Transverse colon (tissue), 4 donors: ENCODE measurements at regions not wholly inside any gene's neighbourhood (a gene's known extent, or its start where the extent isn't known, plus 50 kb on each side); places are given as distances from the start of the nearest gene placed in this dataset.

Experiments used
- DNase-seq: peaks from one replicate; pipeline ENCODE4 v3.0.0-alpha.2; 2019
- H3K27ac ChIP-seq, 4 donors: fragments of 200-600 bp; sonication (generic); 2 replicates each; pipeline ENCODE4 v1.5.1; 2016 to 2018; ENCODE audit warnings: inconsistent platforms in 4 of 4
- H3K27me3 ChIP-seq: fragments of 200-600 bp; sonication (generic); 2 replicates; pipeline ENCODE4 v1.5.1; 2017; ENCODE audit warnings: inconsistent platforms
- H3K36me3 ChIP-seq, 4 donors: fragments of 200-600 bp; sonication (generic); 2 replicates each; pipeline ENCODE4 v1.5.1; 2017 to 2019; ENCODE audit warnings: inconsistent platforms in 4 of 4
- H3K4me1 ChIP-seq, 4 donors: fragments of 200-600 bp; sonication (generic); 2 replicates each; pipeline ENCODE4 v1.5.1; 2017 to 2020; ENCODE audit warnings: inconsistent platforms in 4 of 4
- H3K4me3 ChIP-seq, 4 donors: fragments of 200-600 bp; sonication (generic); 1 replicate in 1 of 4; 2 replicates in 3 of 4; pipeline versions ENCODE4 v1.5.1 to v1.6.1; 2017 to 2019; ENCODE audit warnings: inconsistent platforms in 4 of 4
- H3K9me3 ChIP-seq, 2 donors: fragments of 200-600 bp; sonication (generic); 2 replicates each; pipeline ENCODE4 v1.5.1; 2017 to 2019; ENCODE audit warnings: inconsistent platforms in 2 of 2
- CTCF ChIP-seq, 5 experiments: fragments of 200-600 bp in 3 of 5; fragments of 450-650 bp in 2 of 5; sonication (generic) in 3 of 5; IDR thresholded peaks; 1 replicate in 2 of 5; 2 replicates in 3 of 5; pipeline ENCODE4 v1.5.1; 2016 to 2017; ENCODE audit warnings: antibody characterized with exemption in 5 of 5, inconsistent platforms in 3 of 5, mild to moderate bottlenecking in 2 of 5, moderate library complexity in 1 of 5
- EP300 ChIP-seq: sonication (generic); formaldehyde crosslinking; IDR thresholded peaks from one replicate; pipeline ENCODE4 v1.6.1; 2017; ENCODE audit warnings: antibody characterized with exemption, low read depth
- POLR2A ChIP-seq: fragments of 450-650 bp; IDR thresholded peaks from one replicate; pipeline ENCODE4 v1.6.1; 2016; ENCODE audit warnings: antibody characterized with exemption, mild to moderate bottlenecking, moderate library complexity
- POLR2AphosphoS5 ChIP-seq, 3 donors: sonication (generic); formaldehyde crosslinking; IDR thresholded peaks; one replicate each; pipeline ENCODE4 v1.6.1; 2016; ENCODE audit warnings: antibody characterized with exemption in 3 of 3
- WGBS, 2 donors: methylation state at CpG; one replicate each; pipeline ENCODE4 v1.1.5; 2018; ENCODE audit warnings: low coverage in 1 of 2; 5-methylcytosine and 5-hydroxymethylcytosine counted together
- in situ Hi-C, 4 donors: fragments of 200-750 bp; cut with MboI; loops; one replicate each; pipeline versions ENCODE4 v1.15.0 to v1.15.1; 2017; ENCODE audit warnings: low sequenced_read_pairs in 3 of 4, low pct_ligation_motif_present in 1 of 4, low pct_unique_long_range_greater_than_20kb in 1 of 4
- intact Hi-C: fragments of 100-400 bp; cut with DNase I; formaldehyde crosslinking; loops from one replicate; pipeline ENCODE4 v1.15.1; 2023; ENCODE audit warnings: low total_unique reads

- no peak for DNase-seq
- TF ChIP-seq CTCF (IDR thresholded peaks at IDR 0.05) (no peak), POLR2A (no peak), EP300 (no peak), POLR2AphosphoS5 (IDR thresholded peaks at IDR 0.05) (no peak)
- no peaks in the 10 kb centered on the region for H3K27me3 ChIP-seq
- H3K4me3 ChIP-seq, result no peak overlapping the region
- H3K9me3 ChIP-seq, result no peaks in the 10 kb centered on the region
- WGBS, 2 donors, result 85 to 94% methylated on average over 3 to 6 of the region's 6 CpGs
- intact Hi-C loops, result no loop called here
- H3K36me3 ChIP-seq, result no peaks in the 10 kb centered on the region
- H3K27ac ChIP-seq, result no peak overlapping the region
- no peaks in the 10 kb centered on the region for H3K4me1 ChIP-seq
- in situ Hi-C loops, result no loop called here
Observed at GRCh38 chr17:65466547-65466946, 94.9 kb downstream of the AXIN2 start.

GRCh38 chr17:65463242-65463641 lies 98.2 kb downstream of the AXIN2 start:
- intact Hi-C loops, result no loop called here
- Histone ChIP-seq H3K4me1 (no peaks in the 10 kb centered on the region), H3K27me3 (no peaks in the 10 kb centered on the region), H3K4me3 (no peak overlapping the region), H3K9me3 (no peaks in the 10 kb centered on the region), H3K36me3 (no peaks in the 10 kb centered on the region), H3K27ac (no peak overlapping the region)
- no peak for DNase-seq
- TF ChIP-seq EP300, result no peak
- TF ChIP-seq CTCF (IDR thresholded peaks at IDR 0.05), result no peak
- TF ChIP-seq POLR2A, result no peak
- no peak for TF ChIP-seq POLR2AphosphoS5 (IDR thresholded peaks at IDR 0.05)
- WGBS, 2 donors, result 83% methylated on average over 8 of the region's 9 CpGs; no CpG with 5 or more reads in 1 of the 2 donors
- in situ Hi-C loops, result no loop called here

- WGBS, 2 donors, result 48 to 80% methylated on average over 2 to 15 of the region's 15 CpGs
- in situ Hi-C loops (no loop called here), intact Hi-C loops (loop anchor here (10.0 kb wide), 1 partner anchor 575 kb away; no protein-coding TSS in a partner anchor)
- H3K27ac ChIP-seq, result no peak overlapping the region
- no peaks in the 10 kb centered on the region for H3K9me3 ChIP-seq
- H3K4me1 ChIP-seq, result peaks cover 6 to 22% (median 8%) of the 10 kb centered on the region in 4 donors
- TF ChIP-seq POLR2A (no peak), EP300 (no peak), CTCF (IDR thresholded peaks at IDR 0.05) (no peak), POLR2AphosphoS5 (IDR thresholded peaks at IDR 0.05) (no peak)
- no peak overlapping the region for H3K4me3 ChIP-seq
- no peak for DNase-seq
- H3K36me3 ChIP-seq, result no peaks in the 10 kb centered on the region
- H3K27me3 ChIP-seq, result no peaks in the 10 kb centered on the region
Observed at GRCh38 chr17:65459677-65460347, 101.6 kb downstream of the AXIN2 start.

- H3K27me3 ChIP-seq, result no peaks in the 10 kb centered on the region
- no peaks in the 10 kb centered on the region for H3K9me3 ChIP-seq
- H3K27ac ChIP-seq, result peak overlapping the region in 1 of 4 donors; percentile 29
- TF ChIP-seq CTCF (IDR thresholded peaks at IDR 0.05) (no peak), POLR2AphosphoS5 (IDR thresholded peaks at IDR 0.05) (no peak), POLR2A (no peak), EP300 (no peak)
- H3K4me3 ChIP-seq, result no peak overlapping the region
- peaks cover 6 to 22% (median 8%) of the 10 kb centered on the region in 4 donors for H3K4me1 ChIP-seq
- H3K36me3 ChIP-seq, result no peaks in the 10 kb centered on the region
- intact Hi-C loops (loop anchor here (10.0 kb wide), 1 partner anchor 577 kb away; no protein-coding TSS in a partner anchor), in situ Hi-C loops (no loop called here)
- WGBS, 2 donors, result 40 to 59% methylated on average over 4 to 11 of the region's 11 CpGs
- DNase-seq, result no peak
Observed at GRCh38 chr17:65457635-65458257, 103.7 kb downstream of the AXIN2 start.
